Coronary artery (tissue), 2 donors: ENCODE measurements at regions not wholly inside any gene's neighbourhood (a gene's known extent, or its start where the extent isn't known, plus 50 kb on each side); places are given as distances from the start of the nearest gene placed in this dataset.

Experiments used
- DNase-seq: peaks from one replicate; pipeline ENCODE4 v3.0.0-alpha.2; 2017; ENCODE audit warnings: low spot score
- H3K27ac ChIP-seq, 2 donors: fragments of 200-600 bp; sonication (generic); one replicate each; pipeline ENCODE4 v1.5.1; 2016 to 2019
- H3K4me3 ChIP-seq: fragments of 200-600 bp; sonication (generic); 2 replicates; pipeline ENCODE4 v1.5.1; 2016; ENCODE audit warnings: mild to moderate bottlenecking, moderate library complexity
- CTCF ChIP-seq: fragments of 200-600 bp; sonication (generic); IDR thresholded peaks from one replicate; pipeline ENCODE4 v1.5.1; 2019; ENCODE audit warnings: antibody characterized with exemption

GRCh38 chr5:98621821-98622220, 151.6 kb upstream of the RGMB start:
- no peak for DNase-seq
- no peak overlapping the region for H3K27ac ChIP-seq
- TF ChIP-seq CTCF, result no peak
- no peak overlapping the region for H3K4me3 ChIP-seq

- DNase-seq, result no peak
- H3K4me3 ChIP-seq, result no peak overlapping the region
- H3K27ac ChIP-seq, result no peak overlapping the region
- TF ChIP-seq CTCF, result no peak
These were observed 149.2 kb upstream of the RGMB start for GRCh38 chr5:98624145-98624880.

- DNase-seq, result no peak
- H3K27ac ChIP-seq, result no peak overlapping the region
- no peak overlapping the region for H3K4me3 ChIP-seq
- no peak for TF ChIP-seq CTCF
These were observed 146.3 kb upstream of the RGMB start for GRCh38 chr5:98627121-98627520.

GRCh38 chr5:98630621-98631020, 142.8 kb upstream of the RGMB start:
- DNase-seq, result no peak
- Histone ChIP-seq H3K4me3 (no peak overlapping the region), H3K27ac (no peak overlapping the region)
- no peak for TF ChIP-seq CTCF

- no peak overlapping the region for H3K4me3 ChIP-seq
- no peak for DNase-seq
- no peak overlapping the region for H3K27ac ChIP-seq
- TF ChIP-seq CTCF, result no peak
These were observed 142.0 kb upstream of the RGMB start for GRCh38 chr5:98631311-98632054.

- TF ChIP-seq CTCF, result no peak
- DNase-seq, result no peak
- Histone ChIP-seq H3K27ac (no peak overlapping the region), H3K4me3 (no peak overlapping the region)
These were observed 137.8 kb upstream of the RGMB start for GRCh38 chr5:98635656-98636055.

- no peak overlapping the region for H3K27ac ChIP-seq
- no peak overlapping the region for H3K4me3 ChIP-seq
- no peak for DNase-seq
- no peak for TF ChIP-seq CTCF
These were observed 136.3 kb upstream of the RGMB start for GRCh38 chr5:98637116-98637515.
